ENCODE measurements at regions not wholly inside any gene's neighbourhood (a gene's known extent, or its start where the extent isn't known, plus 50 kb on each side); places are given as distances from the start of the nearest gene placed in this dataset.

DNA sequence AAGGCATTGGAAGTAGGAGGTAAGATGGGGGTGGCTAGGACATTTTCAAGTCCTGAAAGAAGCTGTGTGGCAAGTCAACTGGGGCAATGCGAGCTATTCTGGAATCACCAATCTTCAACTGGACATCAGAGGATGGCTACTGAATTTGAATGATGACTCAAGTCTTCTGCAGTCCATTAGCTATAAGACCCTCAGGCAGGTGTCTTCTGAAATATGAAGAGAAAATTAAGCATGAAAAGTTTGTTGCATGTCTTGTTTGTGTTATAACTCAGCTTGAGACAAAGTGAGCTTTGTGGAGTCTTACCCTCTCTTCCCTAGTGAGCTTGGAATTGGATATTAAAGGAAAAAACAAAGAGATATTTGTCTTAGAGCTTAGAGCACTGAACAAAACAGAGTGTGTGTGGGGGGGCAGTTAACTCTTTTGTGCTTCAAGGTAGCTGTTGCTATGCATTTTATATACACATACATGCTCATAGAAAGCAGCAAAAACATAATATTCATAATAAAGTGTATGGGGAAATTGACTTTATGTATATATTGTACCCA, 979.1 kb downstream of the MCTP2 start:
- 81 to 86% (median 83%) methylated on average over 1 of the region's 1 CpG for WGBS, 4 donors
- H3K27ac ChIP-seq: no peak overlapping the region

DNA sequence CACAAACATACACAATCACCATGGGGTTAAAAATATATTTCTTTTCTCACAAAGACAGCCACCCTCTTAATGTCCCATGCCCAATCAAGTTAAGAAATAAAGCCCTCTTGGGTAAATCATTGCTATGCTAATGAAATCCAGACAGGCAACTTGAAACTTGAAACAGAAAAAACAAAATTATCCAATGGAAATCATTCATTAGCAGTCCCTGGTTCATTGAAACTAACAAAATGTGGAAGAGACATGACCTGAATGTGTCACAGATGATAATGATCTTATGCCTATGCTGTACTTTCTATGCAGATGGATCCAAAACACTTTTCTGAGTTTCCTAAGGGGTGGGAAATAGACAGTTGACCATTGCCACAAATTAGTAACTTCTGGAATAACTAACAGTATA, 983.7 kb downstream of the MCTP2 start:
- Histone ChIP-seq H3K9me3 (replicated peaks in 1 of 3) (no peaks in the 10 kb centered on the region), H3K27me3 (no peaks in the 10 kb centered on the region), H3K36me3 (replicated peaks in 1 of 2) (no peaks in the 10 kb centered on the region), H3K27ac (no peak overlapping the region), H3K4me3 (no peak overlapping the region), H3K4me1 (replicated peaks in 1 of 2) (no peaks in the 10 kb centered on the region)
- DNase-seq: no peak
- TF ChIP-seq POLR2A (IDR thresholded peaks at IDR 0.05): no peak
- TF ChIP-seq, protein P1, sequence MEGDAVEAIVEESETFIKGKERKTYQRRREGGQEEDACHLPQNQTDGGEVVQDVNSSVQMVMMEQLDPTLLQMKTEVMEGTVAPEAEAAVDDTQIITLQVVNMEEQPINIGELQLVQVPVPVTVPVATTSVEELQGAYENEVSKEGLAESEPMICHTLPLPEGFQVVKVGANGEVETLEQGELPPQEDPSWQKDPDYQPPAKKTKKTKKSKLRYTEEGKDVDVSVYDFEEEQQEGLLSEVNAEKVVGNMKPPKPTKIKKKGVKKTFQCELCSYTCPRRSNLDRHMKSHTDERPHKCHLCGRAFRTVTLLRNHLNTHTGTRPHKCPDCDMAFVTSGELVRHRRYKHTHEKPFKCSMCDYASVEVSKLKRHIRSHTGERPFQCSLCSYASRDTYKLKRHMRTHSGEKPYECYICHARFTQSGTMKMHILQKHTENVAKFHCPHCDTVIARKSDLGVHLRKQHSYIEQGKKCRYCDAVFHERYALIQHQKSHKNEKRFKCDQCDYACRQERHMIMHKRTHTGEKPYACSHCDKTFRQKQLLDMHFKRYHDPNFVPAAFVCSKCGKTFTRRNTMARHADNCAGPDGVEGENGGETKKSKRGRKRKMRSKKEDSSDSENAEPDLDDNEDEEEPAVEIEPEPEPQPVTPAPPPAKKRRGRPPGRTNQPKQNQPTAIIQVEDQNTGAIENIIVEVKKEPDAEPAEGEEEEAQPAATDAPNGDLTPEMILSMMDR (IDR thresholded peaks at IDR 0.05): no peak
- intact Hi-C loops (cut with DNase I): no loop called here

More for the DNA sequence above, 979.1 kb downstream of the MCTP2 start:
- no peak for DNase-seq
- TF ChIP-seq POLR2A (IDR thresholded peaks at IDR 0.05): no peak
- TF ChIP-seq, protein P1 (IDR thresholded peaks at IDR 0.05): no peak
- Histone ChIP-seq H3K4me1 (replicated peaks in 1 of 2) (no peaks in the 10 kb centered on the region), H3K9me3 (replicated peaks in 1 of 3) (peaks cover 0 to 4% (median 0%) of the 10 kb centered on the region in 3 donors), H3K27me3 (no peaks in the 10 kb centered on the region), H3K36me3 (replicated peaks in 1 of 2) (no peaks in the 10 kb centered on the region), H3K4me3 (no peak overlapping the region)
- intact Hi-C loops (cut with DNase I): no loop called here

DNA sequence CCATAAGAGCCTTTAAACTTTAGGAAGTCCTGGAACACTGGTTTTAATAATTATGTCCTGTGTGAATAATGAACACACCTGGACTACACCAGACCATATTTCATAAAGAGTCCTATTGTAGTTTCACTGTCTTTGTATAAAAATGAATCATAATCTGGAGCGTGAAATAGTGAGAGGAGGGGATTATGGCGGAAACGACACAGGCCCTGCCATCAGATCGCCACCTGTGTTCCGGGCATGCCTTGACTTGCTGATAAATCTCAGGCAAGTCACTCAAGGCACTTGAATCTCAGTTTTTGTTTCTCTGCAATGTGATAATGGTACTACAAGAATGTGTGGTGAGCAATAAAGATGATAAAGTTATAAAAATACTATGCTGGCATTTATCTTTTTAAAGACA, 995.5 kb downstream of the MCTP2 start:
- intact Hi-C loops (cut with DNase I): no loop called here
- no peak for DNase-seq
- no peaks in the 10 kb centered on the region for H3K4me1 ChIP-seq (replicated peaks in 1 of 2)
- WGBS, 4 donors: 88 to 95% (median 91%) methylated on average over 5 of the region's 5 CpGs
- H3K36me3 ChIP-seq (replicated peaks in 1 of 2): no peaks in the 10 kb centered on the region
- no peaks in the 10 kb centered on the region for H3K9me3 ChIP-seq (replicated peaks in 1 of 3)
- H3K27ac ChIP-seq: no peak overlapping the region
- TF ChIP-seq, protein P1 (IDR thresholded peaks at IDR 0.05): no peak
- no peak overlapping the region for H3K4me3 ChIP-seq
- no peaks in the 10 kb centered on the region for H3K27me3 ChIP-seq

DNA sequence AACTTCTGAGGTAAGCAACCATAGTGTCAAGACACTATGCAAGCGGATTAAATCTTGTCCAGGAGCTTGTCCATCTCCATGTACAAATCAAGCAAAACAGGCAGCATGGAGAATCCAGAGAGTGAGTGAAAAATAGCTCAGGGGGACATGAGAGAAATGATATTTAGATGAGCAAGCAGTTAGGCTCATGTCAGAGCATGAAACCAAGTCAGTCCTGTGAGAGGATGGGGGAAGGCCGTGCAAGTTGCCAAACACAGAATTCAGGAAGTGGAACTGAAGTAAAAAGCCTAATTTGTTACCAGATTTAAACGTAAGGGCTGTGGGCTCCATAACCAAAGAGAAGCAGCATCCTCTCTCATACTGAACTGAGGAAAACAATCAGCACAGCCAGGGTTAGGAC, 995.9 kb downstream of the MCTP2 start:
- Histone ChIP-seq H3K27ac (no peak overlapping the region), H3K4me1 (replicated peaks in 1 of 2) (no peaks in the 10 kb centered on the region), H3K36me3 (replicated peaks in 1 of 2) (no peaks in the 10 kb centered on the region), H3K4me3 (no peak overlapping the region), H3K27me3 (no peaks in the 10 kb centered on the region), H3K9me3 (replicated peaks in 1 of 3) (no peaks in the 10 kb centered on the region)
- 43 to 60% (median 57%) methylated on average over 3 of the region's 3 CpGs for WGBS, 4 donors
- intact Hi-C loops (cut with DNase I): no loop called here
- no peak for DNase-seq
- TF ChIP-seq, protein P1 (IDR thresholded peaks at IDR 0.05): no peak
- TF ChIP-seq POLR2A (IDR thresholded peaks at IDR 0.05): no peak
